NCI-H1417 (cell line): ENCODE measurements at regions not wholly inside any gene's neighbourhood (a gene's known extent, or its start where the extent isn't known, plus 50 kb on each side); places are given as distances from the start of the nearest gene placed in this dataset.
"Not testable (repeated sequence)": the region's sequence is repeated elsewhere in the genome, so short reads cannot be mapped to it uniquely, and the experiment has no call there.

Source experiments
- DNase-seq, 3 experiments: peaks; one replicate each; lab custom pipeline; 2025; lab: John Stamatoyannopoulos, UW

- peak in 1 of 3 experiments; percentile 26 for DNase-seq
Measured at GRCh38 chr1:195202241-195202640, 1406.0 kb downstream of the KCNT2 start.

- no peak for DNase-seq
Measured at GRCh38 chr1:195200772-195201171, 1407.5 kb downstream of the KCNT2 start.

GRCh38 chr1:195197116-195197515 lies 1411.1 kb downstream of the KCNT2 start:
- DNase-seq = no peak

- no peak for DNase-seq
Measured at GRCh38 chr1:195195423-195196057, 1412.7 kb downstream of the KCNT2 start.

- DNase-seq = no peak
Measured at GRCh38 chr1:195193134-195193533, 1415.1 kb downstream of the KCNT2 start.

- DNase-seq = no peak
Measured at GRCh38 chr1:195188821-195189220, 1419.4 kb downstream of the KCNT2 start.

- no peak for DNase-seq
Measured at GRCh38 chr1:195186544-195186943, 1421.7 kb downstream of the KCNT2 start.

- peak in 1 of 3 experiments; percentile 26 for DNase-seq
Measured at GRCh38 chr1:195185736-195186135, 1422.5 kb downstream of the KCNT2 start.

- DNase-seq = no peak
Measured at GRCh38 chr1:195185321-195185720, 1422.9 kb downstream of the KCNT2 start.

- no peak for DNase-seq
Measured at GRCh38 chr1:195173753-195174152, 1434.5 kb downstream of the KCNT2 start.

- DNase-seq = not testable (repeated sequence)
Measured at GRCh38 chr1:195159795-195160194, 1448.4 kb downstream of the KCNT2 start.

GRCh38 chr1:195158091-195158490 lies 1450.1 kb downstream of the KCNT2 start:
- DNase-seq = no peak

GRCh38 chr1:195153107-195153506 lies 1455.1 kb downstream of the KCNT2 start:
- no peak for DNase-seq

GRCh38 chr1:195150768-195151167 lies 1457.5 kb downstream of the KCNT2 start:
- no peak for DNase-seq

GRCh38 chr1:195141294-195141693 lies 1466.9 kb downstream of the KCNT2 start:
- no peak for DNase-seq

GRCh38 chr1:195130598-195130997 lies 1477.6 kb downstream of the KCNT2 start:
- no peak for DNase-seq

- no peak for DNase-seq
Measured at GRCh38 chr1:195122497-195122896, 1485.7 kb downstream of the KCNT2 start.

- no peak for DNase-seq
Measured at GRCh38 chr1:195113471-195113870, 1494.8 kb downstream of the KCNT2 start.

GRCh38 chr1:195105773-195106172 lies 1502.5 kb downstream of the KCNT2 start:
- no peak for DNase-seq

- DNase-seq = no peak
Measured at GRCh38 chr1:195105281-195105680, 1503.0 kb downstream of the KCNT2 start.

GRCh38 chr1:195097316-195097715 lies 1510.9 kb downstream of the KCNT2 start:
- no peak for DNase-seq

- DNase-seq = no peak
Measured at GRCh38 chr1:195096051-195096521, 1512.2 kb downstream of the KCNT2 start.

- DNase-seq = no peak
Measured at GRCh38 chr1:195085196-195085595, 1523.0 kb downstream of the KCNT2 start.

- no peak for DNase-seq
Measured at GRCh38 chr1:195082183-195082582, 1526.1 kb downstream of the KCNT2 start.
